Ovary (tissue), 3 donors: ENCODE measurements at regions not wholly inside any gene's neighbourhood (a gene's known extent, or its start where the extent isn't known, plus 50 kb on each side); places are given as distances from the start of the nearest gene placed in this dataset.
"Not testable (repeated sequence)": the region's sequence is repeated elsewhere in the genome, so short reads cannot be mapped to it uniquely, and the experiment has no call there.

ENCODE experiments used
- CTCF ChIP-seq, 3 donors: fragments of 450-650 bp in 2 of 3; fragments of 200-600 bp in 1 of 3; IDR thresholded peaks; one replicate each; pipeline versions ENCODE4 v1.5.1 to v1.8.0; 2016 to 2022; ENCODE audit warnings: antibody characterized with exemption in 3 of 3, mild to moderate bottlenecking in 1 of 3
- EP300 ChIP-seq: sonication (generic); formaldehyde crosslinking; IDR thresholded peaks from one replicate; pipeline ENCODE4 v1.6.1; 2017; ENCODE audit warnings: antibody characterized with exemption
- POLR2A ChIP-seq: fragments of 450-650 bp; IDR thresholded peaks from one replicate; pipeline ENCODE4 v1.6.1; 2017; ENCODE audit warnings: antibody characterized with exemption, mild to moderate bottlenecking, moderate library complexity
- donor health status: DM: no; HTN: no; CAD: no.

GRCh38 chr7:128575277-128575676, 96.8 kb upstream of the GARIN1A start:
- TF ChIP-seq CTCF (IDR thresholded peaks at IDR 0.05); POLR2A; EP300: not testable (repeated sequence)
